IMR-90 (cell line): ENCODE measurements at regions not wholly inside any gene's neighbourhood (a gene's known extent, or its start where the extent isn't known, plus 50 kb on each side); places are given as distances from the start of the nearest gene placed in this dataset.

Experiments used
- ATAC-seq: fragments of 200-7000 bp; cut with Tn5 transposase; 2 replicates; pipeline ENCODE4 v1.9.1; 2020; ENCODE audit warnings: low read depth, mild to moderate bottlenecking, moderate library complexity
- BruUV-seq: library from RNA; stranded (reverse); fragments of 400-500 nt; replicated peaks from 2 replicates; lab custom pipeline; 2021; lab: Mats Ljungman, UMichigan
- CTCF ChIA-PET: fragments of 300-600 bp; formaldehyde crosslinking; extraction: SDS; loops from one replicate; lab custom pipeline; 2021; ENCODE audit warnings: antibody characterized with exemption; lab: Yijun Ruan, JAX
- POLR2A ChIA-PET: fragments of 300-600 bp; sonication (Branson Sonifier 250); formaldehyde crosslinking; loops from one replicate; lab custom pipeline; 2022; ENCODE audit warnings: antibody characterized with exemption; ENCODE audit not compliant: unreplicated experiment; lab: Charles Lee
- DNase-seq: peaks from one replicate; pipeline ENCODE4 v3.0.0; 2013
- H2AFZ ChIP-seq: replicated peaks from 2 replicates; pipeline ENCODE3; 2013; ENCODE audit warnings: low read length, mild to moderate bottlenecking; ENCODE audit not compliant: poor library complexity
- H2AK5ac ChIP-seq: 2 replicates; pipeline ENCODE4 v1.6.1; 2013; ENCODE audit warnings: low read depth, low read length, inconsistent platforms
- H2AK9ac ChIP-seq: replicated peaks from 2 replicates; pipeline ENCODE3; 2013; ENCODE audit warnings: mild to moderate bottlenecking, low read depth, low read length, moderate library complexity; ENCODE audit not compliant: poor library complexity
- H2BK120ac ChIP-seq: 2 replicates; pipeline ENCODE4 v1.6.1; 2013; ENCODE audit warnings: low read depth, low read length, inconsistent platforms
- H2BK15ac ChIP-seq: 3 replicates; pipeline ENCODE4 v1.6.1; 2013; ENCODE audit warnings: low read depth, low read length, inconsistent platforms
- H2BK20ac ChIP-seq: 2 replicates; pipeline ENCODE4 v1.6.1; 2013; ENCODE audit warnings: low read depth, mild to moderate bottlenecking, inconsistent platforms, low read length, moderate library complexity
- H2BK5ac ChIP-seq: 2 replicates; pipeline ENCODE4 v1.6.1; 2013; ENCODE audit warnings: mild to moderate bottlenecking, low read depth, low read length, inconsistent platforms; ENCODE audit not compliant: poor library complexity, severe bottlenecking
- H3K14ac ChIP-seq: replicated peaks from 2 replicates; pipeline ENCODE4 v1.6.1; 2013; ENCODE audit warnings: low read depth, low read length, inconsistent platforms
- H3K18ac ChIP-seq: 2 replicates; pipeline ENCODE4 v1.6.1; 2013; ENCODE audit warnings: low read depth, low read length, control low read depth
- H3K23ac ChIP-seq: 2 replicates; pipeline ENCODE4 v1.6.1; 2013; ENCODE audit warnings: low read depth, low read length, inconsistent platforms
- H3K27ac ChIP-seq: 2 replicates; pipeline ENCODE4 v1.5.1; 2013; ENCODE audit warnings: mild to moderate bottlenecking, control low read depth, low read length; ENCODE audit not compliant: insufficient read depth
- H3K27me3 ChIP-seq: 2 replicates; pipeline ENCODE4 v1.6.1; 2013; ENCODE audit warnings: low read length; ENCODE audit not compliant: control insufficient read depth, insufficient read depth
- H3K36me3 ChIP-seq: 2 replicates; pipeline ENCODE4 v1.6.1; 2013; ENCODE audit warnings: low read length, mixed read lengths; ENCODE audit not compliant: control insufficient read depth, insufficient read depth
- H3K4ac ChIP-seq: 2 replicates; pipeline ENCODE4 v1.6.1; 2013; ENCODE audit warnings: low read depth, low read length, inconsistent platforms
- H3K4me1 ChIP-seq: 2 replicates; pipeline ENCODE4 v1.6.1; 2013; ENCODE audit warnings: low read length, mixed read lengths; ENCODE audit not compliant: control insufficient read depth, insufficient read depth
- H3K4me2 ChIP-seq: 2 replicates; pipeline ENCODE4 v1.6.1; 2013; ENCODE audit warnings: low read depth, mild to moderate bottlenecking, control low read depth, low read length, moderate library complexity
- H3K4me3 ChIP-seq: 2 replicates; pipeline ENCODE4 v1.5.1; 2013; ENCODE audit warnings: low read depth, mild to moderate bottlenecking, control low read depth, low read length, moderate library complexity; ENCODE audit not compliant: insufficient read depth
- H3K56ac ChIP-seq: 2 replicates; pipeline ENCODE4 v1.6.1; 2013; ENCODE audit warnings: low read length, inconsistent platforms; ENCODE audit not compliant: insufficient read depth; ENCODE audit errors: extremely low read depth
- H3K79me1 ChIP-seq, 2 experiments: 2 replicates each; pipeline ENCODE4 v1.6.1; 2013; ENCODE audit warnings: low read length in 2 of 2, inconsistent platforms in 1 of 2, low read depth in 1 of 2
- H3K9ac ChIP-seq: 2 replicates; pipeline ENCODE4 v1.6.1; 2013; ENCODE audit warnings: low read depth, low read length, control low read depth
- H3K9me1 ChIP-seq: 2 replicates; pipeline ENCODE4 v1.6.1; 2013; ENCODE audit warnings: low read length, inconsistent platforms; ENCODE audit not compliant: insufficient read depth
- H3K9me3 ChIP-seq: 2 replicates; pipeline ENCODE4 v1.6.1; 2013; ENCODE audit warnings: low read length; ENCODE audit not compliant: control insufficient read depth, insufficient read depth
- H4K20me1 ChIP-seq: 2 replicates; pipeline ENCODE4 v1.6.1; 2013; ENCODE audit warnings: low read length, inconsistent platforms; ENCODE audit not compliant: insufficient read depth
- H4K5ac ChIP-seq: 2 replicates; pipeline ENCODE4 v1.6.1; 2013; ENCODE audit warnings: mild to moderate bottlenecking, low read depth, low read length, control low read depth
- H4K8ac ChIP-seq, 2 experiments: 2 replicates each; pipeline ENCODE4 v1.6.1; 2013; ENCODE audit warnings: low read depth in 2 of 2, low read length in 2 of 2, control low read depth in 1 of 2, inconsistent platforms in 1 of 2
- H4K91ac ChIP-seq: 2 replicates; pipeline ENCODE4 v1.6.1; 2013; ENCODE audit warnings: low read depth, low read length, inconsistent platforms; ENCODE audit not compliant: insufficient read depth
- CTCF ChIP-seq: conservative IDR thresholded peaks from 2 replicates; pipeline ENCODE4 v1.5.1; 2012; ENCODE audit warnings: mild to moderate bottlenecking, low read depth, low read length, improper control_type of control experiment
- ELK1 ChIP-seq: fragments of 150-350 bp; IDR thresholded peaks from 2 replicates; pipeline ENCODE4 v1.6.1; 2016; ENCODE audit warnings: low read depth, mild to moderate bottlenecking, low read length, moderate library complexity, borderline replicate concordance
- MAFK ChIP-seq: IDR thresholded peaks from 2 replicates; pipeline ENCODE4 v1.6.1; 2012; ENCODE audit warnings: low read depth, low read length, improper control_type of control experiment
- MAZ ChIP-seq: IDR thresholded peaks from 2 replicates; pipeline ENCODE4 v1.6.1; 2012; ENCODE audit warnings: low read depth, mild to moderate bottlenecking, low read length, improper control_type of control experiment, moderate library complexity, borderline replicate concordance
- NFE2L2 ChIP-seq: fragments of 150-350 bp; IDR thresholded peaks from 2 replicates; pipeline ENCODE4 v1.6.1; 2016; ENCODE audit warnings: low read depth, mild to moderate bottlenecking, low read length
- RCOR1 ChIP-seq: IDR thresholded peaks from 2 replicates; pipeline ENCODE4 v1.6.1; 2012; ENCODE audit warnings: mild to moderate bottlenecking, low read length, improper control_type of control experiment; ENCODE audit not compliant: insufficient replicate concordance
- RFX5 ChIP-seq: IDR thresholded peaks from 2 replicates; pipeline ENCODE4 v1.8.0; 2012; ENCODE audit warnings: low read depth, mild to moderate bottlenecking, low read length, moderate library complexity
- dilution Hi-C: fragments of 300-500 bp; cut with HindIII; formaldehyde crosslinking; loops from one replicate; pipeline ENCODE4 v1.14.3; 2018; ENCODE audit warnings: low sequenced_read_pairs; ENCODE audit not compliant: unreplicated experiment
- in situ Hi-C: fragments of 300-500 bp; cut with MboI; formaldehyde crosslinking; loops from 3 replicates; pipeline ENCODE4 v1.14.3; 2019; ENCODE audit warnings: low sequenced_read_pairs, inconsistent platforms, mixed read lengths
- intact Hi-C: fragments of 100-400 bp; cut with micrococcal nuclease; formaldehyde crosslinking; loops from 2 replicates; pipeline ENCODE4 v1.10.0; 2022

GRCh38 chr9:90251316-90251715, 391.3 kb downstream of the DIRAS2 start:
- Histone ChIP-seq H2BK120ac (no peak overlapping the region), H4K91ac (no peak overlapping the region), H3K56ac (no peak overlapping the region), H3K79me1 (no peaks in the 10 kb centered on the region), H3K27ac (no peak overlapping the region), H3K9me1 (no peaks in the 10 kb centered on the region), H3K23ac (no peak overlapping the region), H2BK5ac (no peak overlapping the region), H3K4me1 (no peaks in the 10 kb centered on the region), H3K4me2 (no peak overlapping the region), H2AFZ (no peak overlapping the region), H3K36me3 (no peaks in the 10 kb centered on the region), H3K18ac (no peak overlapping the region), H2AK5ac (no peak overlapping the region), H3K4me3 (no peak overlapping the region), H3K4ac (no peak overlapping the region), H4K5ac (no peak overlapping the region), H3K14ac (no peak overlapping the region), H2BK20ac (no peak overlapping the region), H2BK15ac (no peak overlapping the region), H4K20me1 (no peaks in the 10 kb centered on the region), H3K9ac (no peak overlapping the region), H4K8ac (no peak overlapping the region), H3K27me3 (no peaks in the 10 kb centered on the region), H2AK9ac (no peak overlapping the region), H3K9me3 (no peaks in the 10 kb centered on the region)
- dilution Hi-C loops, result no loop called here
- no TSS peak for BruUV-seq
- no peak for DNase-seq
- ChIA-PET POLR2A (no interaction called here), CTCF (no interaction called here)
- ATAC-seq, result no peak
- in situ Hi-C loops, result no loop called here
- intact Hi-C loops, result no loop called here
- TF ChIP-seq MAZ (no peak), RCOR1 (no peak), ELK1 (no peak), MAFK (no peak), CTCF (no peak), RFX5 (no peak), NFE2L2 (no peak)
